Stimulated activated naive CD8-positive, alpha-beta T cell treated with anti-CD3 and anti-CD28 coated beads, Interleukin-15, Interleukin-2, amounts not matched to agents 100 U/mL and 50 U/mL, for 24 hours (primary cell): ENCODE measurements at regions not wholly inside any gene's neighbourhood (a gene's known extent, or its start where the extent isn't known, plus 50 kb on each side); places are given as distances from the start of the nearest gene placed in this dataset.

Experiments used
- ATAC-seq: fragments of 150-1000 bp; cut with Tn5 transposase; one replicate; pipeline ENCODE4 v1.10.0; 2021
- DNase-seq: peaks from one replicate; pipeline ENCODE4 v3.0.0; 2021

DNA sequence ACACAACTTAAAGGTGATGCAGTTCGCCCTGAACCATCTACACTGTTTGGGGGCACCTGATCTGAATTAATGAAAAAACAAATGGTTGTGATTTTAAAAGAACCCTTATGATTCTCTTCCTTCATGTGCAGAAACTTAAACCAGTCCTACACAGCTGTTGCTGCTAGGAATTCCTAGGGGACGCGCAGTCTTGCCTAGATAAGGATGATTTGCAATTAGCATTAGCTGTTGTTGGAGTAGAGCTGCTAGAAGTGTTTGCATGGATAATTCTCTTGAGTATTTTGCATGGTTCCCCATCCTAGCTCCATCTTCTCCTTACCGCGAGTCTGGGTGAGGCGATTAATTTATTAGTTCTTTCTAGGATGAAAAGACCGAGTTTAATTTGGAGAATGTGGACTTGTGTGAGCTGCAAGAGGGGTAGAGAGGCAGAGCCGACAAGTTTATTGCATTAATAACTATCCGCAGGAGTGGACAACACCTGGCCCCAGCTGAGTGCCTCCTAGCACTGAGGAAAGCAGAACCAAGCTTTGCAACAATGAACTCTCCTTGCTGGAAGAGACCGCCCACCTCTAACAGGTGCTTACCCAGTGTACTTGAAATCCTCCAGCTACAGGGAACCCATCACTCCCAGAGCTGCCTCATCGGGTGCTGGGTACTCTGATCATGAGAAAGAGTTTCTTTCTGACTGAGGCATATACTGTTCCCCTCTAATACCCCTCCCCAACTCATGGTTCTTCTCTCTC, 75.0 kb upstream of the WNT7A start:
- no peak for DNase-seq
- ATAC-seq, result no peak

GRCh38 chr3:13954266-13954665, 74.4 kb upstream of the WNT7A start:
- DNase-seq (no peak), ATAC-seq (no peak)

- ATAC-seq, result no peak
These were observed 71.3 kb upstream of the WNT7A start for GRCh38 chr3:13951184-13951583.

GRCh38 chr3:13950042-13950441, 70.2 kb upstream of the WNT7A start:
- ATAC-seq (no peak), DNase-seq (no peak)

More at GRCh38 chr3:13951184-13951583, 71.3 kb upstream of the WNT7A start:
- DNase-seq, result no peak

DNA sequence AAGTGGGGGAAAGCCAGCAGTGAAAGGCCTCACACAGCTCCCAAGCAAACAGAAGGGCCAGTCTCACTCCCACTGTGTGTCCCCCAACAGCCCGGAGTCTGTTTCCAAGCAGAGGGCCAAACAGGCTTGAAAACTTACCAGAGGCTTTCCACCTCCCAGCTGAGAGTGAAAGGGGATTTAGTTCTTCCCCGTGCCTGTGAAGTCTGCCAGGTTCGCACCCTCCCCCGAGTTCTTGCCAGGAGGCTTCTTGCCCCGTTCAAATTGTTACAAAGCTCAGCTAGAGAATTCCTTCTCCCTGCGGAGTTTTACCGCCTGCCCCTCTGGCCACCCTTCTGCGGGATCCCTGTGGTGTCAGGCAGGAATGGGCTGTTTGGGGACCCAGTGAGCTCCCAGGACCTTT, 68.0 kb upstream of the WNT7A start:
- DNase-seq (no peak), ATAC-seq (no peak)

DNA sequence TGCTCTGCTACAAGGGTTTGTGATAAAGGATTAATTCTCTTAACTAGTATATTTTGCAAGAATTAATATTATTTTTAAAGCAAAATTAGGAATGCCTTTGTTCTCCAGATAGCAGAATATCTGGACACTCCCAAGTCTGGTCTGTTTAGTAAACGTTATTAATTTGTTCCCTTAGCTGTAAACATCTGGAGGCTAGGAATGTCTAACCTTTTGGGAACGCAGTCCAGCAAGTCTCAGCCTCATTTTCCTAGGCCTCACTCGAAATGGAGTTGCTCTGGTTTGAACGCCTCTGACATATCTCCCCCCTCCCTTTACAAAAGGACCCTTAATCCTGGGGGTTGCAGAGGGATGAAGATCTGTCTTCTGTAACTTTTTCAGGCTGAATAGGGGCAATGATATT, 59.3 kb upstream of the WNT7A start:
- ATAC-seq (no peak), DNase-seq (no peak)

DNA sequence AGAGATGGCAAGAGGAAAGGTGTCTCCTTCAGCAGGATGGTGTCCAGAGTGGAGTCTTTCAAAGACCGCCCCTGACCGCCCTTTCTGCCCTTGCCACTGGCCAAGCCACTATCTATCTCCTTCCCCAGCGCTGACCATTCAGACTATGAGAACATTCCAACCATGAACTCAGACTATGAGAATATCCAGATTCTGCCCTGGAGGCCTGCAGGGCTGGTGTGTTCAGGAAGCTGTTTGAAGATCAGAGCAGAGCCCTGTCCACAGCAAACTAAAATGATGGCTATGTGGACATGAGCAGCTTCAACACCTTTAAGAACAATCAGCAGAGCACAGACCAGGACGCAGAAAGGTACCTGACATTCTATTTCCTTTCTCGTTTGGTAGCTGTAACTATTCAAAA, 57.3 kb upstream of the WNT7A start:
- ATAC-seq (no peak), DNase-seq (no peak)

GRCh38 chr3:13935494-13936094, 55.7 kb upstream of the WNT7A start:
- ATAC-seq, result no peak
- no peak for DNase-seq

GRCh38 chr3:13934813-13935212, 54.9 kb upstream of the WNT7A start:
- no peak for DNase-seq
- no peak for ATAC-seq

GRCh38 chr3:13934315-13934714, 54.4 kb upstream of the WNT7A start:
- DNase-seq, result no peak
- ATAC-seq, result no peak

DNA sequence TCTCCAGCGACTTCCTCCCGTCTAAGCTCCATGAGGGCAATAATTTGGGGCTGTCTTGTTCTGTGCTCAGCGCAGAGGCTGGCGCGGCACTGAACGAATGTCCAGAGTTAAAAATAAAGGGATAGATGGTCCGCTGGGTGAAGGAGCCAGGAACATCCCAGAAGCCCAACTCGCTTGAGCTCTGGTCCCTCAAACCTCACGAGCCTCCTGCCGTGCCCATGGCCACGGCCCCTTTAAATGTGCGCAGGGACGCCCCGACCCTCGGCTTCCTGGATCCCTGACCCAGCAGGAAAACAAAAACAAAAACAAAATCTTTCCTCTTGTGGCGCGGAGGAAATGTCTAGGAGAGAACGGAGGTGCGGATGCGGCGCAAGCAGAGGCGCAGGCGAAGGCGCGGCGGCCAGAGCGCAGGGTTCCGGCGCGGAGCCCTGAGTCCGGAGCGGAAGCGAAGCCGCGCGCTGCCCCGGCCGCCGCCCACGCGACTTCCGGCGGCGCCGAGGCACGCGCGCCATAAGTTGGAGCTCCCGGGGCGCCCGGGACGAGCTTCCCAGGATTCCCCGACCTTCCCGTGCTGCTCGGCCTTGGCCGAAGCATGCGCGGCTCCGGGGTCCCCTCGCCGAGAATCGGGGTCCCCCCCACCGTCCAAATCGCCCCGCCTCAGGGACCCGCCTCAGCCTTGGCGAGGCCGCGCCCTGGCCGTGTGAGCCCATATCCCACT, 52.9 kb upstream of the WNT7A start:
- peak; percentile 9 for DNase-seq
- ATAC-seq, result no peak

- DNase-seq, result no peak
- no peak for ATAC-seq
These were observed 51.3 kb upstream of the WNT7A start for GRCh38 chr3:13931172-13931571.
